Fibroblast of lung (primary cell): ENCODE measurements at regions not wholly inside any gene's neighbourhood (a gene's known extent, or its start where the extent isn't known, plus 50 kb on each side); places are given as distances from the start of the nearest gene placed in this dataset.

Experiments used
- DNase-seq, 2 donors: peaks; one replicate each; pipeline versions ENCODE4 v3.0.0 to v3.0.0-alpha.2; 2010; ENCODE audit warnings: low read depth in 2 of 2
- H2AFZ ChIP-seq: 2 replicates; pipeline ENCODE4 v1.5.1; 2012; ENCODE audit warnings: low read length, control low read depth, inconsistent platforms
- H3K27ac ChIP-seq: 2 replicates; pipeline ENCODE4 v1.5.1; 2011; ENCODE audit warnings: low read length, control low read depth; ENCODE audit not compliant: insufficient read depth
- H3K27me3 ChIP-seq: 2 replicates; pipeline ENCODE4 v1.5.1; 2011; ENCODE audit warnings: mild to moderate bottlenecking, low read length; ENCODE audit not compliant: control insufficient read depth, insufficient read depth
- H3K36me3 ChIP-seq: 2 replicates; pipeline ENCODE4 v1.5.1; 2011; ENCODE audit warnings: low read length; ENCODE audit not compliant: control insufficient read depth, insufficient read depth
- H3K4me1 ChIP-seq: 2 replicates; pipeline ENCODE4 v1.5.1; 2011; ENCODE audit warnings: low read length; ENCODE audit not compliant: control insufficient read depth, insufficient read depth; ENCODE audit errors: extremely low read depth
- H3K4me2 ChIP-seq: 2 replicates; pipeline ENCODE4 v1.5.1; 2011; ENCODE audit warnings: low read length, control low read depth; ENCODE audit not compliant: insufficient read depth; ENCODE audit errors: extremely low read depth
- H3K4me3 ChIP-seq, 4 experiments: fragments of 200-600 bp in 1 of 4; sonication (generic) in 1 of 4; replicated peaks in 1 of 4; 2 replicates each; pipeline ENCODE4 v1.5.1; 2011 to 2016; ENCODE audit warnings: low read length in 4 of 4, low read depth in 3 of 4, mild to moderate bottlenecking in 3 of 4, control low read depth in 2 of 4, inconsistent platforms in 1 of 4, mixed read lengths in 1 of 4; ENCODE audit not compliant: insufficient read depth in 1 of 4; ENCODE audit errors: control extremely low read depth in 1 of 4
- H3K79me2 ChIP-seq: 2 replicates; pipeline ENCODE4 v1.5.1; 2012; ENCODE audit warnings: mild to moderate bottlenecking, low read length, inconsistent platforms; ENCODE audit not compliant: control insufficient read depth, insufficient read depth
- H3K9ac ChIP-seq: 2 replicates; pipeline ENCODE4 v1.5.1; 2011; ENCODE audit warnings: mild to moderate bottlenecking, low read length, control low read depth; ENCODE audit not compliant: insufficient read depth
- H3K9me3 ChIP-seq: 2 replicates; pipeline ENCODE4 v1.5.1; 2012; ENCODE audit warnings: low read depth, low read length; ENCODE audit not compliant: control insufficient read depth, insufficient read depth
- H4K20me1 ChIP-seq: 2 replicates; pipeline ENCODE4 v1.5.1; 2011; ENCODE audit warnings: low read length; ENCODE audit not compliant: control insufficient read depth, insufficient read depth; ENCODE audit errors: extremely low read depth
- CTCF ChIP-seq, 2 donors: IDR thresholded peaks in 1 of 2; conservative IDR thresholded peaks in 1 of 2; 1 replicate in 1 of 2; 2 replicates in 1 of 2; pipeline ENCODE4 v1.5.1; 2011 to 2012; ENCODE audit warnings: low read length in 2 of 2, control low read depth in 1 of 2, inconsistent platforms in 1 of 2, low read depth in 1 of 2, mild to moderate bottlenecking in 1 of 2
- EZH2 ChIP-seq: IDR thresholded peaks from 2 replicates; pipeline ENCODE4 v1.5.1; 2012; ENCODE audit warnings: low read length, control low read depth, mild to moderate bottlenecking; ENCODE audit errors: missing control alignments

- H3K27ac ChIP-seq: no peak overlapping the region
- H3K9ac ChIP-seq: no peak overlapping the region
- no peaks in the 10 kb centered on the region for H3K79me2 ChIP-seq
- TF ChIP-seq EZH2 (no peak), CTCF (conservative IDR thresholded peaks at IDR 0.05 in 1 of 2, IDR thresholded peaks at IDR 0.05 in 1 of 2; ENCODE audit: low read depth in 1 of 2, low read length in 2 of 2) (no peak)
- H3K27me3 ChIP-seq: no peaks in the 10 kb centered on the region
- no peaks in the 10 kb centered on the region for H4K20me1 ChIP-seq
- H3K4me2 ChIP-seq: no peak overlapping the region
- no peaks in the 10 kb centered on the region for H3K9me3 ChIP-seq
- H3K36me3 ChIP-seq: no peaks in the 10 kb centered on the region
- no peak overlapping the region for H2AFZ ChIP-seq
- H3K4me1 ChIP-seq: no peaks in the 10 kb centered on the region
- no peak for DNase-seq
- no peak overlapping the region for H3K4me3 ChIP-seq
Measured at GRCh38 chr1:108036796-108037562, 72.0 kb upstream of the VAV3 start.

- Histone ChIP-seq H3K4me1 (no peaks in the 10 kb centered on the region), H3K79me2 (no peaks in the 10 kb centered on the region), H3K27ac (no peak overlapping the region), H2AFZ (no peak overlapping the region), H3K9me3 (no peaks in the 10 kb centered on the region), H3K36me3 (no peaks in the 10 kb centered on the region), H3K4me3 (no peak overlapping the region), H4K20me1 (no peaks in the 10 kb centered on the region), H3K9ac (no peak overlapping the region), H3K4me2 (no peak overlapping the region), H3K27me3 (no peaks in the 10 kb centered on the region)
- peak in 1 of 2 donors; percentile 14 for DNase-seq
- TF ChIP-seq EZH2 (no peak), CTCF (conservative IDR thresholded peaks at IDR 0.05 in 1 of 2, IDR thresholded peaks at IDR 0.05 in 1 of 2; ENCODE audit: low read depth in 1 of 2, low read length in 2 of 2) (no peak)
Measured at GRCh38 chr1:108034396-108034795, 69.4 kb upstream of the VAV3 start.

- Histone ChIP-seq H2AFZ (no peak overlapping the region), H3K4me3 (no peak overlapping the region), H3K4me2 (no peak overlapping the region), H3K79me2 (no peaks in the 10 kb centered on the region), H3K27me3 (no peaks in the 10 kb centered on the region), H4K20me1 (no peaks in the 10 kb centered on the region), H3K36me3 (no peaks in the 10 kb centered on the region), H3K27ac (no peak overlapping the region), H3K4me1 (no peaks in the 10 kb centered on the region), H3K9me3 (no peaks in the 10 kb centered on the region), H3K9ac (no peak overlapping the region)
- TF ChIP-seq CTCF (conservative IDR thresholded peaks at IDR 0.05 in 1 of 2, IDR thresholded peaks at IDR 0.05 in 1 of 2; ENCODE audit: low read depth in 1 of 2, low read length in 2 of 2) (no peak), EZH2 (no peak)
- DNase-seq: peak in 1 of 2 donors; percentile 21
Measured at GRCh38 chr1:108033550-108033951, 68.6 kb upstream of the VAV3 start.
